SK-N-SH treated with all-trans-retinoic acid at 6 μM for 48 hours (cell line): ENCODE measurements at regions not wholly inside any gene's neighbourhood (a gene's known extent, or its start where the extent isn't known, plus 50 kb on each side); places are given as distances from the start of the nearest gene placed in this dataset.

Experiments used
- ATAC-seq: fragments of 200-7000 bp; cut with Tn5 transposase; 3 replicates; pipeline ENCODE4 v1.9.1; 2020; ENCODE audit warnings: mild to moderate bottlenecking, moderate library complexity
- ARNTL ChIP-seq: fragments of 450-650 bp; formaldehyde crosslinking; IDR thresholded peaks from 2 replicates; pipeline ENCODE4 v1.5.0; 2020; ENCODE audit warnings: low read depth, mild to moderate bottlenecking, moderate library complexity, borderline replicate concordance
- CSDC2 ChIP-seq: fragments of 250-450 bp; sonication (Bioruptor Pico); IDR thresholded peaks from 2 replicates; pipeline ENCODE4 v1.5.0; 2020; ENCODE audit warnings: mild to moderate bottlenecking, moderate library complexity
- CSRNP3 ChIP-seq: fragments of 250-450 bp; sonication (Bioruptor Pico); IDR thresholded peaks from 2 replicates; pipeline ENCODE4 v1.5.1; 2021; ENCODE audit warnings: mild to moderate bottlenecking, moderate library complexity
- GLIS3 ChIP-seq: fragments of 250-450 bp; sonication (Bioruptor Pico); IDR thresholded peaks from 2 replicates; pipeline ENCODE4 v1.5.0; 2020; ENCODE audit warnings: mild to moderate bottlenecking, moderate library complexity
- ISL1 ChIP-seq: fragments of 250-450 bp; sonication (Bioruptor Pico); IDR thresholded peaks from 2 replicates; pipeline ENCODE4 v2.1.2; 2022; ENCODE audit warnings: mild to moderate bottlenecking, moderate library complexity
- OSR1 ChIP-seq: fragments of 250-450 bp; sonication (Bioruptor Pico); IDR thresholded peaks from 2 replicates; pipeline ENCODE4 v1.8.0; 2022; ENCODE audit warnings: moderate library complexity, mild to moderate bottlenecking, inconsistent platforms
- POU6F1 ChIP-seq: fragments of 250-450 bp; sonication (Bioruptor Pico); IDR thresholded peaks from 2 replicates; pipeline ENCODE4 v1.8.0; 2021; ENCODE audit warnings: low read depth, mild to moderate bottlenecking, moderate library complexity, borderline replicate concordance
- PPARA ChIP-seq: fragments of 250-450 bp; sonication (Bioruptor Pico); IDR thresholded peaks from 2 replicates; pipeline ENCODE4 v1.5.0; 2020; ENCODE audit warnings: mild to moderate bottlenecking, borderline replicate concordance
- SNAI2 ChIP-seq: fragments of 250-450 bp; sonication (Bioruptor Pico); IDR thresholded peaks from 2 replicates; pipeline ENCODE4 v1.5.0; 2020; ENCODE audit warnings: mild to moderate bottlenecking, moderate library complexity
- TCF4 ChIP-seq: fragments of 250-450 bp; sonication (Bioruptor Pico); IDR thresholded peaks from 2 replicates; pipeline ENCODE4 v1.8.0; 2021; ENCODE audit warnings: mild to moderate bottlenecking, moderate library complexity, borderline replicate concordance
- TOX ChIP-seq: fragments of 250-450 bp; sonication (Bioruptor Pico); IDR thresholded peaks from 2 replicates; pipeline ENCODE4 v1.8.0; 2021; ENCODE audit warnings: mild to moderate bottlenecking, moderate library complexity, borderline replicate concordance
- TSHZ2 ChIP-seq: fragments of 250-450 bp; sonication (Bioruptor Pico); IDR thresholded peaks from 2 replicates; pipeline ENCODE4 v1.5.0; 2020; ENCODE audit warnings: mild to moderate bottlenecking, moderate library complexity
- ZC3H10 ChIP-seq: fragments of 250-450 bp; sonication (Bioruptor Pico); IDR thresholded peaks from 2 replicates; pipeline ENCODE4 v1.5.1; 2021; ENCODE audit warnings: mild to moderate bottlenecking, moderate library complexity
- ZFP30 ChIP-seq: fragments of 450-650 bp; formaldehyde crosslinking; IDR thresholded peaks from 2 replicates; pipeline ENCODE4 v1.5.0; 2022; ENCODE audit warnings: mild to moderate bottlenecking, moderate library complexity
- ZNF565 ChIP-seq: fragments of 450-650 bp; formaldehyde crosslinking; conservative IDR thresholded peaks from 2 replicates; pipeline ENCODE4 v1.5.0; 2020; ENCODE audit warnings: low read depth, mild to moderate bottlenecking, moderate library complexity
- ZNF8 ChIP-seq: fragments of 450-650 bp; formaldehyde crosslinking; IDR thresholded peaks from 2 replicates; pipeline ENCODE4 v1.5.0; 2020; ENCODE audit warnings: mild to moderate bottlenecking, moderate library complexity

GRCh38 chr15:59940928-59941327, 63.2 kb upstream of the FOXB1 start:
- TF ChIP-seq ARNTL (CRISPR knock-in tag) (no peak), ZNF8 (CRISPR knock-in tag) (no peak), TOX (CRISPR knock-in tag) (no peak)
- no peak for ATAC-seq

GRCh38 chr15:59940456-59940855, 63.7 kb upstream of the FOXB1 start:
- TF ChIP-seq TSHZ2, result no peak
- no peak for TF ChIP-seq ZC3H10 (CRISPR knock-in tag)
- TF ChIP-seq ISL1, result no peak
- ATAC-seq, result no peak

GRCh38 chr15:59936741-59937140, 67.4 kb upstream of the FOXB1 start:
- no peak for ATAC-seq
- no peak for TF ChIP-seq GLIS3 (CRISPR knock-in tag)
- TF ChIP-seq OSR1 (CRISPR knock-in tag), result no peak
- no peak for TF ChIP-seq TOX (CRISPR knock-in tag)
- TF ChIP-seq TSHZ2, result no peak
- TF ChIP-seq TCF4 (CRISPR knock-in tag), result no peak

GRCh38 chr15:59933607-59934006, 70.5 kb upstream of the FOXB1 start:
- ATAC-seq, result no peak
- TF ChIP-seq ZNF565 (CRISPR knock-in tag), result no peak
- TF ChIP-seq ZFP30, result no peak
- TF ChIP-seq TOX (CRISPR knock-in tag), result no peak
- TF ChIP-seq OSR1 (CRISPR knock-in tag), result no peak
- no peak for TF ChIP-seq PPARA (CRISPR knock-in tag)
- no peak for TF ChIP-seq ISL1
- TF ChIP-seq SNAI2 (CRISPR knock-in tag), result no peak
- no peak for TF ChIP-seq POU6F1 (CRISPR knock-in tag)
- TF ChIP-seq TCF4 (CRISPR knock-in tag), result no peak
- no peak for TF ChIP-seq TSHZ2
- TF ChIP-seq ARNTL (CRISPR knock-in tag), result no peak
- no peak for TF ChIP-seq CSRNP3 (CRISPR knock-in tag)
- TF ChIP-seq CSDC2 (CRISPR knock-in tag), result no peak
